ENCODE measurements at regions not wholly inside any gene's neighbourhood (a gene's known extent, or its start where the extent isn't known, plus 50 kb on each side); places are given as distances from the start of the nearest gene placed in this dataset.

GRCh38 chr4:151946718-151947117 lies 185.9 kb upstream of the GATB start:
- no peak for DNase-seq (ENCODE audit: low read depth, low spot score)

DNA sequence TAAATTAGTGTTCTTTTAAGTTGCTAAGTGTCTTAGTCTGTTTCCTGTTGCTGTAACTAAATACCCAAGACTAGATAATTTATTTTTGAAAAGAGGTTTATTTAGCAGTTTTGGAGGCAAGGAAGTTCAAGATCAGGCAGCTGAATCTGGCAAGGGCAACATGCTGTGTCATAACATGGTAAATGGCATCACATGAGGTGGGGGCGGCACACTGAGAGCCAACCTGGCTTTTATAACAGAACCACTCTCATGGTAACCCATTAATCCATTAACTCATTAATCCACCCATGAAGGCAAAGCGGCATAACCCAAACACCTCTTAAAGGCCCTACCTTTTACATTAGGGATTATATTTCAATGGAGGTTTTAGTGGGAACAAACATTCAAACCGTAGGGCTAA lies 182.2 kb upstream of the GATB start:
- no peak for DNase-seq (ENCODE audit: low read depth, low spot score)

DNA sequence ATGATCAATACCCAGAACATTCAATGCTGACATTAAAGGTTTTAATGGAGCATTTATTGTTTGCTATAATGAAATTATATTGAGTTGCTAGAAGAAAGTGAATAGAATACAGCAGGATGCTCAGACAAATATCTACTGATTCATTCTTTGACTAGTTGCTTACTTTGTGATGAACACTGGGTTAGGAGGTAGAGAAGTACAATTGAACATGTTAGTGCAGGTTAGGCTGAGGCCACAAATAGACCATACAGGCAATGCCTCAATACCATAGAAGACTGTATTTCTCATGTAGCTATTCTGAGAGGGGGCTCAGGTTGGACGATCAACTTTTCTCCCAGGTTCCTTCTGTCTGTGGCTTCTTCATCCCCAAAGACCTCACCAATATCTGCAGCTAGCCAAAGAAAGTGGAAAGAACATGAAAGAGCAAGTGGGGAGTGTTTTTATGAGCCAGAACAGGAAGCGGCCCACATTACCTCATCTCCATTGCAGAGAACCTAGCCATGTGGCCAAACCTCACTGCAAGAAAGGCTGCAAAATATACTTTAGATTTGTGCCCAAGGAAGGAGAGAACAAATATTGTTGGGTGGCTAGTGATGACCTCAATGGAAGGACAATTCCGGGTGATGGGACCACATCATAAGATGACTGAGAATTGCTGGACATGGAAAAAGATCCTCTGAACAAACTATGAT lies 180.3 kb upstream of the GATB start:
- DNase-seq (ENCODE audit: low read depth, low spot score) = no peak

DNA sequence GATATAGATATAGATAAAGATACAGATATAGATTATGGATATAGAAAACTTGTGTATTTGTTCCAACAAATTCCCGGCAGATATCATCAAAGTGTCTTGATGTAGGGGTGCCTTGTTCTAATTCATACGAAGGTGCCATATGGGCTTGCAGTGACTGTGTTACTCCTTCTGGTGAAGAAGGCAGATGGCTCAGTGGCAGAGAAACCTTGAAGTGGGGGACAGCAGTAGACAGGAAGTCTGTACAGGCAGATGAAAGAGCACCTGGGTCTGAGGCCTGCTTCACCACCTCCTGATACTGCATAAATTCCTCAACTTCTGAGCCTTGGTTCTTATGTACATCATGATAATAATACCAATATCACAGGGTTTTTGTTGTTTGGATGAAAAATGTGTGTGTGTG lies 179.5 kb upstream of the GATB start:
- DNase-seq (ENCODE audit: low read depth, low spot score) = no peak

DNA sequence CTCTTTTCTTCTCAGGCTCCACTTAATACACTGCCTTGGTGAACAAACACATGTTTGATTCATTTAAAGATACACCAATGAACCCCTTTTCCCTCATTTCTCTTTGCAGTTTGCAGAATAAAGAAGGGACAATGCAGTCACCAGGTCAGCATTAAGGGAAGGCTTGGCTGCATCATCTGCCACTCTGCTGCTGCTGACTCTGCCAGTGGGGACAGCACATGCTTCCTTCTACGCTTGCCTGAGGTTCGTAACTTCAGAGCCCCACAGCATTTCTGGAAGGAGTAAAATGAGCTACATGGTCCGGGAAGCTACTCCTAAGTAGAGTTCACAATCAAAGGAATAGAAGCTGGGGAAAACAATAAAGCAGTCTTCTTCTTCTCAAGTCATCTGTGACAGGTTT lies 178.9 kb upstream of the GATB start:
- DNase-seq (ENCODE audit: low read depth, low spot score) = no peak

DNA sequence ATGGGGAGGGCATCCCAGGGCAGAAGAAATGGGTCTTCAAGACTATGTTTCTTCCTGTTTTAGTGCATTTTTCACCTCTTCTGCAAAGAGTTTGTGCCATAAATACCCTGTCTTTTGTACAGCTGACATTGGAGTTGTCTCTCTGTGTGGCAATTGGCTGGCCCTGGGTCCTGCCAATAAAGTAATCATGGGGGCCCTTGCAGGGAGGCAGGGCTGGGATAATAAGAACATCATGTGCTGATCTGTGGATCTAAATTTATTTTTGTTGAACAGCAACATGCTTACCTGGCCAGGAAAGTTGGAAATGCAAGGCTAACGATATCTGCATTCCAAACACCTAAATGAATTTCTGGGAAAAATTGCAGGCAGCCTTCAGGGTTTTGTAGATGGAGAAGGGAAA lies 174.6 kb upstream of the GATB start:
- DNase-seq (ENCODE audit: low read depth, low spot score) = no peak

GRCh38 chr4:151934766-151935165 lies 174.0 kb upstream of the GATB start:
- no peak for DNase-seq (ENCODE audit: low read depth, low spot score)

DNA sequence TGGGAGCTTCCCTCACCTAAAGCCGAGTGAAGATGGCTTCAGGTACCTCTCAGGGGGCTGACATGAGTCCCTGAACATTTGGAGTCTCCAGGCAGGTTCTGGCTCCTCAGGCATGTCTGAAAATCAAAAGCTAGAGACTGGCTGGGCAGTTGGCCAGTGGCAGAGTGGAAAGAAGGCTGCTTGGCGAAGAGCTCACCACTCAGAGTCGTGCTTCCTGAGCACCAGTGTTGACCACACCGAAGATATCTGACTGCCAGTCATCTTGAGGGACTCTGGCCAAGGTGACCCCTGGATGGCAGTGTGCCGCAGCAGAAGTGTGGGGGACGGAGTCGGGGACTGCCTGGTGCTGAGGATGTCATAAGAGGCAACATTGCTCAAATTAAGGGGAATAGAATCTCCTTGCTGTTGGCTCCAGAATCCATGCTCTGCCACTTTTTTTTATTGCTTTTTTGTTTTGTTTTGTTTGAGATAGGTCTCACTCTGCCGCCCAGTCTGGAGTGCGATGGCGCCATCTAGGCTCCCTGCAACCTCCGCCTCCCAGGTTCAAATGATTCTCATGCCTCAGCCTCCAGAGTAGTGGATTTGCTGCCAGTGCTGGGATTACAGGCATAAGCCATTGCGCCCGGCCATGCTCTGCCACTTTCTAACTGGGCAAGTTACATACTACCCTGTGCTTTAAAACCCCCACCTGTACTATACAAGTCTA lies 172.5 kb upstream of the GATB start:
- no peak for DNase-seq (ENCODE audit: low read depth, low spot score)

DNA sequence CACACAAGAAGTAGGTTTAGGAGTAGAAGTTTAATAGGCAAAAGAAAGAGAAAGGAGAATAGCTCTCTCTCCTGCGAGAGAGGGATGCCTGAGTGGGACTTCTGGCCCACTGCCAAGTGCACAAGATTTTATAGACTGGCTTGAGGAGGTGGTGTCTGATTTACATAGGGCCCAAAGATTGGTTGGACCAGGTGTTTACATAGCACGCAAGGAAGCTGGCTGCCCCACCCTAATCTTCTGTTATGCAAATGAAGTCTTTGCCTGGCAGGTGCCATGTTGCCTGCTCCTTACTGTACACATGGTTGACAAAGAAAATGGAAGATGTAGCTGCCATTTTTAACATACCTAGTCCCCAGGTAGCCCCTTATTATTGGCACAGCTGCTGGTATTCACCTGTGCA lies 170.8 kb upstream of the GATB start:
- DNase-seq (ENCODE audit: low read depth, low spot score) = no peak

DNA sequence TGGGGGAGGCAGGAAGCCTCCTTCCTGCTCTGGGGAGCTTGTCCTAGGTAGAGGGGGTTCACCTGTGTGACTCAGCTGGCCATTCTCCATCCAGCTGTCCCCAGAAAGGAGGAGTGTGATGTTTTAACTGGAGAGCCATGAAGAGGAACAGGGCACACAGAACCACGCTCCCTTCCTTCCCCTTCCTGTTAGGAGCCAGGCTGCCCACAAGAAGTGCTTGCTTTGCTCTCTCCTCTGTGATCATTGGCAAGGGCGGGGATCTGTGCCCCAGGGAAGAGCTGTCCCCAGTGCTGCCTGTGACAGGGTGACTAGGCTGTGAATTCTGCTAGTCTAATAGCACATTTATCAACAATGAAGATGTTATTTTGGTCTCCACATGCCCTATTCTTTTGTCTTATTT lies 169.6 kb upstream of the GATB start:
- DNase-seq (ENCODE audit: low read depth, low spot score) = no peak

DNA sequence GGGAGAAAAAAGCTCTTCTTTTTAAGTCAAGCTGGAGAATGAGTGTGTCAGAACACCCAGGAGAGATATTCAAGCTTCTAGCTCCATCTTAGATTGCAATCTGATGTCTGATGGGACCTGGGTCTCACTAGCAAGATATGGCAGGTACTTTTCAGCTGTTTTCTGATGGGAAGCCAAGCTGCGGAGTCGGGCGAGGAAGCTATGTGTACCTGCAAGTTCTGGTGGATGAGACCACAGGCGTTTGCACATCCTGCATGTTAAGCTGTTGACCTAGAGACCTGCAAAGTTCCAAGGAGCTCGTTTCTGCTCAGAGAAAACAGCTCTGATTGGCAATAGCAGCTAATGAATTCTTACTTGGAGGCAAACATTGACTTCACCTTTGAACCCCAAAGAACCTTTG lies 167.3 kb upstream of the GATB start:
- DNase-seq (ENCODE audit: low read depth, low spot score) = no peak

DNA sequence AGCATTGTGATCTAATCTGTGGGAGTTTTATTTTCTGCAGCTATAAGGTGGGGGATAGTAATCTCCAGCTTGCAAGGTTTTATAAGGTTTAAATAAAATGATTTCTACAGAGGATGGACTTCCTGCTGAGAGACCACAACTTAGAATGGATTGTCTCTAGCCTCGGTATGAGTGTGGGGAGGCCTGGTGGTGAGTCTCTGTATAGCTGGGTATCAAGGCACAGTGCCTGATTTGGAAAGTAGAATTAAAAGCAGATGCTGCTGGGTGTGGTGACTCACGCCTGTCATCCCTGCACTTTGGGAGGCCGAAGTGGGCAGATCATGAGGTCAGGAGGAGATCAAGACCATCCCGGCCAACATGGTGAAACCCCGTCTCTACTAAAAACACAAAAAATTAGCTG lies 162.0 kb upstream of the GATB start:
- no peak for DNase-seq (ENCODE audit: low read depth, low spot score)

GRCh38 chr4:151922306-151922705 lies 161.5 kb upstream of the GATB start:
- DNase-seq (ENCODE audit: low read depth, low spot score) = no peak

DNA sequence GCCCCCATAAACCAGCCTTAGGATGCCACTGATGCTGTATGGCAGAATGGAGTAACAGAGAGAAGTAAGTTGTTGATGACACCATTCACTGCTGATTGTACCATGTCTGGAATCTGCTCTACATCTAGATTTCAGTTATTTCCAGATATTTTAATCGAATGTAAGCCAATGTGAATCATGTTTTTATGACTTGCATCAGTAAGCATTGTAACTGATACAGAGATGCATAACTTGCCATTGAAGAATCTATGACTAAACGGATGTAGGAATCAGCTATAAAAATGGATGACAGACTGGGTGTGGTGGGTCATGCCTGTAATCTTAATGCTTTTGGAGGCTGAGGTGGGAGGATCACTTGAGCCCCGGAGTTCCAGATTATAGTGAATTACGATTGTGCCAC lies 161.0 kb upstream of the GATB start:
- no peak for DNase-seq (ENCODE audit: low read depth, low spot score)

DNA sequence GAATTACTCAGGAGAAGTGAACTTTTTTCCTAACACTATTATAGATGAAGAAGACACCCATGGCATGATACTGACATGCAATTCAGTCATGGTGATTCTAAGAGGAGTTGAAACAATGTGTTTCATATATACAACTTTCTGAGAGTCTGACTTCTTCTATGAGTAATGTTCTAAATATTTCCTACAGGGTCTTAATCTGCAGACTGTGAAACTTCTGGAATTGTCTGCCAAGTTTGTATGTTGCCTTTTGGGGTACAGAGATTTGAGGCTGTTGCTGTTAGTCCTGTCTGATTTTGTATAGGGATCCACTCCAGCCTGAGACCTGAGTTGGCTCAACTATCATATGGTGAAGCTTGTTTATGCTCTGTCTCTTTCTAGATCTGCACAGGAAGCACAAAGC lies 160.6 kb upstream of the GATB start:
- no peak for DNase-seq (ENCODE audit: low read depth, low spot score)

DNA sequence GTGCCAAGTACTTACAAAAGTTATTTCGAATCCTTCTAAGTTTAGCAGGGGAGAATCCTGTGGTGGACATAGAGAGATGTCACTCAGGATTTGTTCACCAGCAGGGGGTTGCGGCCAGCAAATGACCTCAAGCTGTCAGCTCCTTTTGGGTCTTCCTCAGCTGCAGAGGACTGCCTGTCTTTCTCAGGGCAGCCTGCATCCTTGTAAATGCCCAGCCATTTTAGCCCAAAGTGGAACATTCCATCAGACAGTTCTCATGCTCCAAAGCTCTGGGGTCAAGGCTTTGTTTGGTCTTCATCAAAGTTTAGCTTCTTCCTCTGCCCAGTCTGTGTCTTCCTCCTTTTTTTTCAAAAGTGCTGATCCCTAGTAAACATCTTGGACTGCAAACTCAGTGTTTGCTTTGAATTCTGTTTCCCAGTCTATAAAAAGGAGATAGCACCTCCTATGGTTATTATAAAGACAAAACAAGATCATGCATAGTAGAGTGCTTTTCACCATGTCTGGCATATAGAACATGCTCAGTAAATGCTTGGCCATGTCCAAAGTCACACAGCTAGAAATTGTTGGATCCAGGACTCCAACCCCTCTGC lies 156.4 kb upstream of the GATB start:
- DNase-seq (ENCODE audit: low read depth, low spot score) = no peak

- DNase-seq (ENCODE audit: low read depth, low spot score) = no peak
Observed at GRCh38 chr4:151912632-151913031, 151.8 kb upstream of the GATB start.

DNA sequence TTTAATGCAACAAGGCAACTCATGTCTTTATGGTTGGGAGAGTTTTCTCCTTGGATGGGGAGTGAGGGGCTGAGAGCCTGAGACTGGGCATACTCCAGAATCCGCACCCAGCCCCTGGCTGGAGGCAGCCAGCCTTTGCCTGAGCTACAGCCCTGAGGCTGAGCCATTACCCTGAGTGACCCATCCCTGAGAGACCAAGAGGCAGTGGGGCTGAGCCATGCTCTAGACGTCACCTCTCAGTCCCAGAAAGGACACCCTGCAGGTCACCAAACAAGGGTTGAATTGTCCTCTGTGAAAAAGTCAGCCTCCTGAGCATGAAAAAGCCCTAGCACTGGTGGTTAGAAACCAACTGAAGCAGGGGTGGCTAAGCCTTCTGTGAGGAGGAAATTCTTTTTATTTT lies 151.2 kb upstream of the GATB start:
- DNase-seq (ENCODE audit: low read depth, low spot score) = no peak

DNA sequence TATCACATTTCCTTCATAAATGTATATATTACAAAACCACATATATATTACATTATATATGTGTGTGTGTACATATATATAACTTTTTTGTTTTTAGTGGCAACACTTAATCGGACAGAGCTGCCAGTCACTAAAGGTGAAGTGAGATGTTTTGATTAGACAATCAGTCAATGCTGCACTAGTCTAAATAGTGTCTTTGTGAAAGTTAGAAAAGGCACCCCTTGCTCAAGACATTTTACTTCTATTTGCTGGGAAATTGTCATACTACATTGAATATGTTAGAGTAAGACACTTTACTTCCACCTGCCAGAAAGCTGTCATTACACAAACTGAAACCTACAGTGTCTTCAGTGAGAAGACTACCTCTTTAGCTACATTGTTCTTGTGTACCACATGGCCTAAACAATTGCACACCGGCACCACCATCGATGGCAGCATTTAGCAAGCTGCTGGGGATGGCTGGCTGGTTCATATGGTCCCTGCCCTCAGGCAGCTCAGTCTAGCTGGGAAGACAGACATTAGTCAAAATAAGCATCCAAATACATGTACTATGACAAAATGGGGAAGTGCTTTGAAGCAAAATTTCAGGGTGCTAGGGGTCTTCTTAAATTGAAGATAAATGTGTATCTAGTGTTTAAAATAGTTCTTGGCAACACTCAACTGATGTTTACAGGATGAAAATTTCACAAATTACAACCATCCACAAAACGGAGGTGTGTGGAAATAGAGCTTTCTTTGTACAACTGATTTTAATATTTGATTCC lies 148.1 kb upstream of the GATB start:
- DNase-seq (ENCODE audit: low read depth, low spot score) = no peak

GRCh38 chr4:151908201-151908600 lies 147.4 kb upstream of the GATB start:
- no peak for DNase-seq (ENCODE audit: low read depth, low spot score)

DNA sequence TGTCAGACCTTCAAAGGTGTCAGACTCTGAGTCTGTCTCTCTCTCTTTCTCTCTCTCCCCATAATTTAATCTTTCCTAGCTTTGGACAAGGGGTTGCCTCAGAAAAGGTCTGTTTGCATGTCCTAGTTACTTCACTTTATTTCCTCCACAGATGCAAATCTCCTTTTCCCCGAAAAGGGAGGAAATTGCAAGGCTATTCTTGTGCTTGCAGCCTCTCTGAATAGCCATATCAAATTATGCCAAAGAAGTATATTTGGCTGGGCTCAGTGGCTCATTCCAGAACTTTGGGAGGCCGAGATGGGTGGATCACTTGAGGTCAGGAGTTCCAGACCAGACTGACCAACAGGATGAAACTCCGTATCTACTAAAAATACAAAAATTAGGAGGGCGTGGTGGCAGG lies 145.6 kb upstream of the GATB start:
- no peak for DNase-seq (ENCODE audit: low read depth, low spot score)

- DNase-seq (ENCODE audit: low read depth, low spot score) = no peak
Observed at GRCh38 chr4:151905197-151905596, 144.4 kb upstream of the GATB start.

GRCh38 chr4:151901631-151902030 lies 140.8 kb upstream of the GATB start:
- DNase-seq (ENCODE audit: low read depth, low spot score) = no peak

Data from iPS DF 19.7 (cell line).